H1 (cell line): ENCODE measurements at regions not wholly inside any gene's neighbourhood (a gene's known extent, or its start where the extent isn't known, plus 50 kb on each side); places are given as distances from the start of the nearest gene placed in this dataset.

ENCODE experiments used
- CTCF ChIA-PET: fragments of 300-600 bp; sonication (Branson Sonifier 250); formaldehyde crosslinking; loops from one replicate; lab custom pipeline; 2021; ENCODE audit not compliant: partially characterized antibody; lab: Charles Lee
- POLR2A ChIA-PET: fragments of 300-600 bp; sonication (Branson Sonifier 250); formaldehyde crosslinking; loops from one replicate; lab custom pipeline; 2021; ENCODE audit warnings: inconsistent platforms; ENCODE audit not compliant: partially characterized antibody; lab: Charles Lee
- DNase-seq, 2 experiments: peaks; one replicate each; pipeline versions ENCODE4 v3.0.0 to v3.0.0-alpha.2; 2010 to 2022; ENCODE audit warnings: low spot score in 2 of 2, low read depth in 1 of 2, mixed read lengths in 1 of 2
- FAIRE-seq: peaks from 2 replicates; lab custom pipeline; 2011; peaks lifted over from hg19 to GRCh38; lab: Jason Lieb, UNC
- H2AFZ ChIP-seq: 2 replicates; pipeline ENCODE4 v1.8.1; 2012; ENCODE audit warnings: low read length, inconsistent platforms
- H2AK5ac ChIP-seq: 2 replicates; pipeline ENCODE4 v1.6.1; 2013; ENCODE audit warnings: low read depth, low read length
- H2BK120ac ChIP-seq: replicated peaks from 2 replicates; pipeline ENCODE3; 2013; ENCODE audit warnings: low read depth, low read length, inconsistent platforms
- H2BK12ac ChIP-seq: 2 replicates; pipeline ENCODE4 v1.6.1; 2013; ENCODE audit warnings: low read depth, low read length
- H2BK15ac ChIP-seq: 2 replicates; pipeline ENCODE4 v1.6.1; 2013; ENCODE audit warnings: low read length
- H2BK20ac ChIP-seq: 2 replicates; pipeline ENCODE4 v1.6.1; 2013; ENCODE audit warnings: low read length
- H2BK5ac ChIP-seq: 2 replicates; pipeline ENCODE4 v1.6.1; 2013; ENCODE audit warnings: low read depth, low read length
- H3K14ac ChIP-seq: 2 replicates; pipeline ENCODE4 v1.6.1; 2013; ENCODE audit warnings: inconsistent platforms; ENCODE audit not compliant: insufficient read length
- H3K18ac ChIP-seq: 2 replicates; pipeline ENCODE4 v1.6.1; 2013; ENCODE audit warnings: low read length; ENCODE audit errors: extremely low read depth
- H3K23ac ChIP-seq: 2 replicates; pipeline ENCODE4 v1.6.1; 2013; ENCODE audit warnings: inconsistent platforms; ENCODE audit not compliant: insufficient read length
- H3K23me2 ChIP-seq: 2 replicates; pipeline ENCODE4 v1.6.1; 2013; ENCODE audit warnings: low read depth, low read length
- H3K27ac ChIP-seq: 2 replicates; pipeline ENCODE4 v1.6.1; 2011; ENCODE audit warnings: low read depth, low read length, inconsistent platforms
- H3K27me3 ChIP-seq, 4 experiments: replicated peaks in 1 of 4; 1 replicate in 1 of 4; 2 replicates in 3 of 4; pipeline versions ENCODE4 v1.6.1 to v1.8.1; 2011 to 2013; ENCODE audit warnings: low read length in 3 of 4, mild to moderate bottlenecking in 3 of 4, inconsistent platforms in 2 of 4, mixed read lengths in 2 of 4, moderate library complexity in 1 of 4; ENCODE audit not compliant: control insufficient read depth in 3 of 4, insufficient read depth in 3 of 4; ENCODE audit errors: extremely low read depth in 1 of 4
- H3K36me3 ChIP-seq, 4 experiments: 2 replicates each; pipeline versions ENCODE4 v1.6.1 to v1.8.1; 2011 to 2013; ENCODE audit warnings: mild to moderate bottlenecking in 4 of 4, low read length in 3 of 4, moderate library complexity in 2 of 4, control low read depth in 1 of 4, inconsistent platforms in 1 of 4; ENCODE audit not compliant: insufficient read depth in 4 of 4, control insufficient read depth in 2 of 4
- H3K4ac ChIP-seq: replicated peaks from 2 replicates; pipeline ENCODE3; 2013; ENCODE audit warnings: low read length, low read depth, mixed read lengths, inconsistent platforms; ENCODE audit not compliant: insufficient read length
- H3K4me1 ChIP-seq, 4 experiments: replicated peaks in 1 of 4; 1 replicate in 1 of 4; 2 replicates in 3 of 4; pipeline versions ENCODE4 v1.6.1 to v1.8.1; 2011 to 2013; ENCODE audit warnings: low read length in 3 of 4, inconsistent platforms in 2 of 4, mixed read lengths in 1 of 4; ENCODE audit not compliant: insufficient read depth in 4 of 4, control insufficient read depth in 3 of 4
- H3K4me2 ChIP-seq, 2 experiments: 2 replicates each; pipeline versions ENCODE4 v1.6.1 to v1.8.1; 2011 to 2013; ENCODE audit warnings: low read depth in 2 of 2, low read length in 2 of 2, control low read depth in 1 of 2, inconsistent platforms in 1 of 2, mild to moderate bottlenecking in 1 of 2; ENCODE audit not compliant: insufficient read depth in 1 of 2
- H3K4me3 ChIP-seq, 4 experiments: fragments of 200-600, 300-600 bp in 1 of 4; sonication (generic), shearing (Covaris generic), sonication (Bioruptor Twin) in 1 of 4; 2 replicates each; pipeline versions ENCODE4 v1.5.1 to v1.8.1; 2011 to 2016; ENCODE audit warnings: low read length in 4 of 4, low read depth in 3 of 4, control low read depth in 2 of 4, inconsistent platforms in 2 of 4, mild to moderate bottlenecking in 2 of 4, mixed read lengths in 1 of 4, moderate library complexity in 1 of 4; ENCODE audit not compliant: insufficient read depth in 2 of 4; ENCODE audit errors: extremely low read depth in 1 of 4
- H3K56ac ChIP-seq: replicated peaks from 2 replicates; pipeline ENCODE3; 2013; ENCODE audit warnings: low read depth, mild to moderate bottlenecking, mixed read lengths, low read length, inconsistent platforms; ENCODE audit not compliant: insufficient read length
- H3K79me1 ChIP-seq: 2 replicates; pipeline ENCODE4 v1.6.1; 2013; ENCODE audit warnings: low read depth, low read length, control low read depth
- H3K79me2 ChIP-seq, 2 experiments: 2 replicates each; pipeline versions ENCODE4 v1.6.1 to v1.8.1; 2012 to 2013; ENCODE audit warnings: low read length in 2 of 2, mild to moderate bottlenecking in 2 of 2, inconsistent platforms in 1 of 2; ENCODE audit not compliant: insufficient read depth in 2 of 2, control insufficient read depth in 1 of 2
- H3K9ac ChIP-seq, 4 experiments: replicated peaks in 1 of 4; 1 replicate in 1 of 4; 2 replicates in 3 of 4; pipeline versions ENCODE4 v1.6.1 to v1.8.1; 2011 to 2013; ENCODE audit warnings: low read depth in 3 of 4, low read length in 3 of 4, control low read depth in 2 of 4, mild to moderate bottlenecking in 2 of 4, moderate library complexity in 2 of 4, inconsistent platforms in 1 of 4; ENCODE audit errors: extremely low read depth in 1 of 4
- H3K9me3 ChIP-seq, 2 experiments: 2 replicates each; pipeline versions ENCODE4 v1.6.1 to v1.8.1; 2012 to 2013; ENCODE audit warnings: mild to moderate bottlenecking in 2 of 2, moderate library complexity in 2 of 2, control low read depth in 1 of 2, inconsistent platforms in 1 of 2, low read depth in 1 of 2, low read length in 1 of 2, mixed read lengths in 1 of 2; ENCODE audit not compliant: insufficient read depth in 2 of 2
- H4K20me1 ChIP-seq, 2 experiments: replicated peaks in 1 of 2; 2 replicates each; pipeline versions ENCODE3 to v1.8.1; 2011 to 2013; ENCODE audit warnings: inconsistent platforms in 2 of 2, low read length in 2 of 2, mild to moderate bottlenecking in 1 of 2; ENCODE audit not compliant: insufficient read depth in 2 of 2, control insufficient read depth in 1 of 2
- H4K5ac ChIP-seq: 2 replicates; pipeline ENCODE4 v1.6.1; 2013; ENCODE audit warnings: low read length, low read depth, mixed read lengths, inconsistent platforms; ENCODE audit not compliant: insufficient read length
- H4K8ac ChIP-seq: 2 replicates; pipeline ENCODE4 v1.8.0; 2013; ENCODE audit warnings: mild to moderate bottlenecking, moderate library complexity, low read length, inconsistent platforms; ENCODE audit not compliant: insufficient read depth; ENCODE audit errors: extremely low read depth
- H4K91ac ChIP-seq: replicated peaks from 2 replicates; pipeline ENCODE3; 2013; ENCODE audit warnings: low read length, mixed read lengths, inconsistent platforms; ENCODE audit not compliant: insufficient read length
- KDM1A ChIP-seq: fragments of 200-600, 300-600 bp; sonication (generic); IDR thresholded peaks from 2 replicates; pipeline ENCODE4 v1.7.1; 2016; ENCODE audit warnings: mild to moderate bottlenecking, low read length, borderline replicate concordance
- WGBS, 2 experiments: shearing (Covaris generic) in 1 of 2; methylation state at CpG; one replicate each; pipeline versions ENCODE4 v1.1.6 to v1.1.7; 2013 to 2015; ENCODE audit warnings: low lambda C conversion rate in 2 of 2, mixed read lengths in 2 of 2, inconsistent platforms in 1 of 2, low coverage in 1 of 2, missing lambda C conversion rate in 1 of 2; ENCODE audit not compliant: insufficient replicate concordance in 2 of 2, insufficient coverage in 1 of 2, insufficient read length in 1 of 2; ENCODE audit errors: extremely low coverage in 1 of 2, missing lambda C conversion rate in 1 of 2; 5-methylcytosine and 5-hydroxymethylcytosine counted together

DNA sequence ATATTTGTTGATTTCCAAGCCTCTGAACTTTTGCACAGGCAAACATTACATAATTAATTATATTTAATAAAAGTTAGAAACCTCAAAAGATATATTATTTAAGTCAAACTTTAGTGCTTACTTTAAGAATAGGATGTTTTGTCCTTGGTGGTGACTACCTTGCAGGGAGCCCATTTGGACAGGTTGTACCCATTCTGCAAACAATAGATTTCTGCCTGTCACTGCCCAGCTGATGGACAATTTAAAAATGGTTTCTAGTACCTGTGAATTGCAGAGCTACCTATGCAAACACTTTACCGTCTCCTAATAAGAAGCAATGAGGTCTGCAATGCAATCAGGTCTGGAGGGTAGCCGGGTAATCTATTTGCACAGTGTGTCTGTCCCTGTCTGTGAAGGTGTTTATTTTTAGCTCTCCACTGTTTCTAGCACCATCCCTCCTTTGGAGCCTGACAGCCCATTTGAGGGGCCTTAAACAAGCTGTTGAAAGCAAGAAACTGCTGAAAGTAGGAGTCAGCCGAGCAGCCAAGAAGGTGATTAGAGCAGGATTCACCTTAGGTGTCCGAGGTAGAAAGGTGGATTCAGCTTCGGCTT lies 556.2 kb upstream of the CFAP20DC start:
- H2BK15ac ChIP-seq, result no peak overlapping the region
- FAIRE-seq (no peak), DNase-seq (no peak)
- H4K91ac ChIP-seq, result no peak overlapping the region
- no peaks in the 10 kb centered on the region for H3K9me3 ChIP-seq
- H3K79me1 ChIP-seq, result no peaks in the 10 kb centered on the region
- 95% methylated on average over 5 of the region's 5 CpGs; no CpG with 5 or more reads in 1 of the 2 experiments for WGBS, 2 experiments
- H4K20me1 ChIP-seq, result no peaks in the 10 kb centered on the region
- H2BK120ac ChIP-seq, result no peak overlapping the region
- no peaks in the 10 kb centered on the region for H3K23me2 ChIP-seq
- no peak for TF ChIP-seq KDM1A
- H2BK20ac ChIP-seq, result no peak overlapping the region
- ChIA-PET CTCF (interaction anchor here (0.7 to 1.3 kb wide), 2 partner anchors 31 to 35 kb away, joined by 3 read pairs; no protein-coding TSS in a partner anchor), POLR2A (no interaction called here)
- no peak overlapping the region for H3K27ac ChIP-seq
- H3K4me1 ChIP-seq, result no peaks in the 10 kb centered on the region
- H2BK12ac ChIP-seq, result no peak overlapping the region
- no peaks in the 10 kb centered on the region for H3K79me2 ChIP-seq
- H3K14ac ChIP-seq, result no peak overlapping the region
- no peak overlapping the region for H2AFZ ChIP-seq
- H3K27me3 ChIP-seq, result no peaks in the 10 kb centered on the region
- no peak overlapping the region for H2BK5ac ChIP-seq
- H3K9ac ChIP-seq, result no peak overlapping the region
- no peak overlapping the region for H3K4ac ChIP-seq
- H3K36me3 ChIP-seq, result no peaks in the 10 kb centered on the region
- no peak overlapping the region for H3K18ac ChIP-seq
- H2AK5ac ChIP-seq, result no peak overlapping the region
- H4K5ac ChIP-seq, result no peak overlapping the region
- H3K4me3 ChIP-seq, result no peak overlapping the region
- no peak overlapping the region for H3K23ac ChIP-seq
- no peak overlapping the region for H3K56ac ChIP-seq
- no peak overlapping the region for H4K8ac ChIP-seq
- H3K4me2 ChIP-seq, result no peak overlapping the region
